SK-N-SH (cell line): ENCODE measurements at regions not wholly inside any gene's neighbourhood (a gene's known extent, or its start where the extent isn't known, plus 50 kb on each side); places are given as distances from the start of the nearest gene placed in this dataset.

Source experiments
- EP300 ChIP-seq, 2 experiments: IDR thresholded peaks; 2 replicates each; pipeline versions ENCODE4 v1.4.0 to v1.6.1; 2012; ENCODE audit warnings: borderline replicate concordance in 1 of 2, low read depth in 1 of 2, low read length in 1 of 2
- GABPA ChIP-seq: IDR thresholded peaks from 2 replicates; pipeline ENCODE4 v1.4.0; 2012; ENCODE audit warnings: low read depth, mild to moderate bottlenecking
- JUND ChIP-seq: IDR thresholded peaks from 2 replicates; pipeline ENCODE4 v1.4.0; 2012
- TF ChIP-seq, protein P1 (sequence below): fragments of 200-600 bp; sonication (generic); IDR thresholded peaks from 2 replicates; pipeline ENCODE4 v1.6.1; 2017; ENCODE audit warnings: antibody characterized with exemption, mild to moderate bottlenecking, moderate library complexity
- TF ChIP-seq, protein P2 (sequence below): fragments of 150-350 bp; IDR thresholded peaks from 2 replicates; pipeline ENCODE4 v1.6.1; 2017; ENCODE audit warnings: antibody characterized with exemption, low read length, low read depth, borderline replicate concordance

DNA sequence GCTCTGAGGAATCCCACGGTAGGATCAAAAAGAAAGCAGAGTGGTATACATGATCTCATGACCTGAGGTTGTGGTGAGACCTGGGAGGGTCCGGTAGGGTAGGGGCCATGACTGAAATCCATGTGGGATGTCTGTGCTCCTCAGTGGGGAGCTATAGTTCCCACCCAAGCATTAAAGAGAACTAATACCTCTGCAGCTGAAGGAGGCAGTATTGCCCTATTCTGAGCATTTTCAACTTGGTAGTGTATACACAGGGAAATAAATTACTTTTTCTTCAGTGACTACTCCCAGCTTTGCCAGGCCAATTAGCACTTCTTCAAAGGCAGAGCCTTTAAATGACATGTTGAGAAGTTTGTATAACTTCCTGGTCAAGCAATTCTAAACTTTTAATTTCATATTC, 613.8 kb downstream of the KCNH5 start:
- TF ChIP-seq, protein P1, sequence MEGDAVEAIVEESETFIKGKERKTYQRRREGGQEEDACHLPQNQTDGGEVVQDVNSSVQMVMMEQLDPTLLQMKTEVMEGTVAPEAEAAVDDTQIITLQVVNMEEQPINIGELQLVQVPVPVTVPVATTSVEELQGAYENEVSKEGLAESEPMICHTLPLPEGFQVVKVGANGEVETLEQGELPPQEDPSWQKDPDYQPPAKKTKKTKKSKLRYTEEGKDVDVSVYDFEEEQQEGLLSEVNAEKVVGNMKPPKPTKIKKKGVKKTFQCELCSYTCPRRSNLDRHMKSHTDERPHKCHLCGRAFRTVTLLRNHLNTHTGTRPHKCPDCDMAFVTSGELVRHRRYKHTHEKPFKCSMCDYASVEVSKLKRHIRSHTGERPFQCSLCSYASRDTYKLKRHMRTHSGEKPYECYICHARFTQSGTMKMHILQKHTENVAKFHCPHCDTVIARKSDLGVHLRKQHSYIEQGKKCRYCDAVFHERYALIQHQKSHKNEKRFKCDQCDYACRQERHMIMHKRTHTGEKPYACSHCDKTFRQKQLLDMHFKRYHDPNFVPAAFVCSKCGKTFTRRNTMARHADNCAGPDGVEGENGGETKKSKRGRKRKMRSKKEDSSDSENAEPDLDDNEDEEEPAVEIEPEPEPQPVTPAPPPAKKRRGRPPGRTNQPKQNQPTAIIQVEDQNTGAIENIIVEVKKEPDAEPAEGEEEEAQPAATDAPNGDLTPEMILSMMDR: no peak
- TF ChIP-seq GABPA (no peak), EP300 (IDR thresholded peaks at IDR 0.05; ENCODE audit: borderline replicate concordance in 1 of 2, low read depth in 1 of 2, low read length in 1 of 2) (no peak), JUND (no peak)
- TF ChIP-seq, protein P2, sequence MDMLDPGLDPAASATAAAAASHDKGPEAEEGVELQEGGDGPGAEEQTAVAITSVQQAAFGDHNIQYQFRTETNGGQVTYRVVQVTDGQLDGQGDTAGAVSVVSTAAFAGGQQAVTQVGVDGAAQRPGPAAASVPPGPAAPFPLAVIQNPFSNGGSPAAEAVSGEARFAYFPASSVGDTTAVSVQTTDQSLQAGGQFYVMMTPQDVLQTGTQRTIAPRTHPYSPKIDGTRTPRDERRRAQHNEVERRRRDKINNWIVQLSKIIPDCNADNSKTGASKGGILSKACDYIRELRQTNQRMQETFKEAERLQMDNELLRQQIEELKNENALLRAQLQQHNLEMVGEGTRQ: no peak
